ENCODE measurements at regions not wholly inside any gene's neighbourhood (a gene's known extent, or its start where the extent isn't known, plus 50 kb on each side); places are given as distances from the start of the nearest gene placed in this dataset.
"Not testable (repeated sequence)": the region's sequence is repeated elsewhere in the genome, so short reads cannot be mapped to it uniquely, and the experiment has no call there.

DNA sequence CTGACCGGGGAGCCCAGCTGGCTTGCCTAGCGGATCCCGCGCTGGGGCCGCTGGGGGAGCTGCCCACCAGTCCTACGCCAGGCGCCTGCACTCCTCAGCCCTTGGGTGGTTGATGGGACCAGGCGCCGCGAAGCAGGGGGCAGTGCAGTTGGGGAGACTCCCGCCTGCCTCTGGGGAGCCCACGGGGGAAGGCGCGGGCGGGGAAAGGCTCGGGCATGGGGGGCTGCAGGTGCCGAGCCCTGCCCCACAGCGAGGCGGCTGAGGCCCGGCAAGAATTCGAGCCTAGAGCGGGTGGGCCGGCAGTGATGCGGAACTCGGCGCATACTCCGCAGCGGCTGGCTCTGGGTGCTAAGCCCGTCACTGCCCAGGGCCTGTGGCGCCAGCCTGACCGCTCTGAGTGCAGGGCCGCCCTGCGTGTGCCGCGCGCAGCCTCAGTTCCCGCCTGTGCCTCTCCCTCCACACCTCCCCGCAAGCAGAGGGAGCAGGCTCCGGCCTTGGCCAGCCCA, 249.1 kb upstream of the TEKT4 start (continued):
- TF ChIP-seq, protein P1, sequence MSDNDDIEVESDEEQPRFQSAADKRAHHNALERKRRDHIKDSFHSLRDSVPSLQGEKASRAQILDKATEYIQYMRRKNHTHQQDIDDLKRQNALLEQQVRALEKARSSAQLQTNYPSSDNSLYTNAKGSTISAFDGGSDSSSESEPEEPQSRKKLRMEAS (IDR thresholded peaks at IDR 0.05; ENCODE audit: low read depth), result no peak

DNA sequence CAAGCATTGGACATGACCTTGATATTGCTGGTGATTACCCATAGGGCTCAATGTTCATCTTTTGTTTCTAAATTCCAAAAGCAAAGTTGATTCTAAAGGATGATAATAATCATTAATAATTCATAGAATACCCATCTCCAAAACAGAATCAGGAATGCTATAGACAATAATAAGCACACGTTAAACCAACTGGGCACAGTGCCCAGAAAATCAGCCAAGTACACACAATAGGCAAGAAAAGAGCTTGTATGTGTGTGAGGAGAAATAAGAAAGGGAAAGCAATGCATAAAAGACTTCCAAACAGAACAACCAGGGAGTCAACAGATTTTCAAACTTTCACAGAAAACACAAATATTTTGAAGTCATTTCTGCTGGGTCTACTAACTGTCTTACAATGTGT, 242.3 kb upstream of the TEKT4 start:
- H3K9ac ChIP-seq; POLR2A ChIA-PET; H4K20me1 ChIP-seq (ENCODE audit: insufficient read depth); H3K4me1 ChIP-seq (ENCODE audit: control insufficient read depth in 1 of 2, insufficient read depth in 2 of 2, low read depth in 1 of 2, low read length in 1 of 2); H3K27ac ChIP-seq (ENCODE audit: low read depth in 2 of 2, low read length in 1 of 2); H3K4me3 ChIP-seq (ENCODE audit: low read depth in 2 of 2, low read length in 1 of 2); H3K36me3 ChIP-seq (replicated peaks in 1 of 2; ENCODE audit: control insufficient read depth in 1 of 2, insufficient read depth in 2 of 2, low read length in 1 of 2); H3F3A ChIP-seq (replicated peaks; ENCODE audit: insufficient read depth); H3K79me2 ChIP-seq (ENCODE audit: insufficient read depth); H3K27me3 ChIP-seq (ENCODE audit: insufficient read depth); H3K9me2 ChIP-seq; H3K4me2 ChIP-seq; DNase-seq; H2AFZ ChIP-seq (ENCODE audit: low read depth); CTCF ChIA-PET; H3K9me3 ChIP-seq: not testable (repeated sequence)
- 3% methylated on average over 1 of the region's 1 CpG for WGBS (ENCODE audit: low lambda C conversion rate)

DNA sequence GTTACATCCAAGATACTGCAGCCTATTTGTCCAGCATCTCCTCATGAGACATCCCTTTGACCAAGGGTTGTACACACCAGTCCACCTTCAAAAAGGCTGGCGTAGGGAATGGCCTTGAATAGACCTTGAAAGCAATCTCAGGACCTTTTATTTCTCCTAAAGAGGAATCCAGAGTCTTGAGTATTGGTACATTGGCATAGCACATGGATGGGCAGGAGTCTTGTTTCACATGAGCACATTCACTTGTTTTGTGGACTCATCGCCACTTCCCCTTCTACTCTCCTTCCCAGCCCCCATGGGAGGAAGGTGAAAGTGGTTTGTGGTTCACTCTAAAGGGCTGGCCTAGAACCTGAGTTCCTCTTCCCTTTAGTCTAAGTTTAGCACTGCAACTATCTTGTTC, 229.8 kb upstream of the TEKT4 start:
- CTCF ChIA-PET; H3K36me3 ChIP-seq (replicated peaks in 1 of 2; ENCODE audit: control insufficient read depth in 1 of 2, insufficient read depth in 2 of 2, low read length in 1 of 2); H3K9me3 ChIP-seq; H3K4me3 ChIP-seq (ENCODE audit: low read depth in 2 of 2, low read length in 1 of 2); H3K4me2 ChIP-seq; H3K79me2 ChIP-seq (ENCODE audit: insufficient read depth); H3K9ac ChIP-seq; H3K27ac ChIP-seq (ENCODE audit: low read depth in 2 of 2, low read length in 1 of 2); DNase-seq; H3K4me1 ChIP-seq (ENCODE audit: control insufficient read depth in 1 of 2, insufficient read depth in 2 of 2, low read depth in 1 of 2, low read length in 1 of 2); H3F3A ChIP-seq (replicated peaks; ENCODE audit: insufficient read depth); H4K20me1 ChIP-seq (ENCODE audit: insufficient read depth); H3K9me2 ChIP-seq; H3K27me3 ChIP-seq (ENCODE audit: insufficient read depth); POLR2A ChIA-PET; H2AFZ ChIP-seq (ENCODE audit: low read depth): not testable (repeated sequence)
- 0% methylated on average over 2 of the region's 2 CpGs for WGBS (ENCODE audit: low lambda C conversion rate)

DNA sequence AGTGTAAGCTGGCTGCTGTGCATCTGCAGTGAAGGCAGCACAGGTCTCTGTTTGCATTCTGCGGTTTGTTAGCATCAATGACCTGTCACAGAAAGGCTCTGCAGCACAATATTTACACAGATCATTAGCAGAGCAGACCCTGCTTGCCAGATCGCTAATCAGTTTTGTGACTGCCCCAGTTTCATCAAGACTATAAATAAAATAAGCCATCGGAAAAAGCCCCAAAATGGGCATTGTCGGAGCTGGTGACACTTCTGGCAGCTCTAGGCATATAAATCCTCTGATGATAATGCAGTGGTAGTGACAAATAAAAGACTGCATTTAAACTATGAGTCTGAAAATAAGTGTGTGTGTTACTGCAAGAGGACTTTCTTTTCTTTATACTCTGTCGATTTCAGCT, 219.1 kb upstream of the TEKT4 start:
- H3K9me2 ChIP-seq, result not testable (repeated sequence)

DNA sequence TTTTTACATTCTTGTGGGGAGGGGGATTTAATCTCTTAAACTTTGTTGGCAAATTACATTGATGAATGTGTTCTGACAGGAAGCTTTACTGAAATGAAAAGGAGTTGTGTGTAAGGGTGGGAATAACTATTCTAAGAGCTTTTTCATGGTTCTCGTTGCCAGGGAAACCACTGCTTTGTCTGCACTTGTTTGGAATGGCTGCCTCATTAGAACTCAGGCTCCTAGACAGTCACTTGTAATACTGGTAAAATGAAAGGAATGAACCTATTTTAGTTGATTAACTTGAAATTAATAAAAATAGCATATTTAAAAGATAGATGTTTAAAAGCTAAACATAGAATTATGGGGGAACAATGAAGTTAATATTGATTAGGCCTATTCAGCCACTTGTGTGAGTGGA, 201.4 kb upstream of the TEKT4 start:
- H3K9ac ChIP-seq; H2AFZ ChIP-seq (ENCODE audit: low read depth); H3F3A ChIP-seq (replicated peaks; ENCODE audit: insufficient read depth); H3K4me2 ChIP-seq; H3K9me3 ChIP-seq; POLR2A ChIA-PET; CTCF ChIA-PET; H3K79me2 ChIP-seq (ENCODE audit: insufficient read depth); H3K4me1 ChIP-seq (ENCODE audit: control insufficient read depth in 1 of 2, insufficient read depth in 2 of 2, low read depth in 1 of 2, low read length in 1 of 2); DNase-seq; H3K9me2 ChIP-seq; H4K20me1 ChIP-seq (ENCODE audit: insufficient read depth); H3K4me3 ChIP-seq (ENCODE audit: low read depth in 2 of 2, low read length in 1 of 2); H3K36me3 ChIP-seq (replicated peaks in 1 of 2; ENCODE audit: control insufficient read depth in 1 of 2, insufficient read depth in 2 of 2, low read length in 1 of 2); H3K27ac ChIP-seq (ENCODE audit: low read depth in 2 of 2, low read length in 1 of 2); H3K27me3 ChIP-seq (ENCODE audit: insufficient read depth): not testable (repeated sequence)
- WGBS (ENCODE audit: low lambda C conversion rate), result 0% methylated on average over 1 of the region's 1 CpG

More for the DNA sequence above, 219.1 kb upstream of the TEKT4 start:
- H2AFZ ChIP-seq (ENCODE audit: low read depth); CTCF ChIA-PET; H4K20me1 ChIP-seq (ENCODE audit: insufficient read depth); H3K27me3 ChIP-seq (ENCODE audit: insufficient read depth); H3K4me1 ChIP-seq (ENCODE audit: control insufficient read depth in 1 of 2, insufficient read depth in 2 of 2, low read depth in 1 of 2, low read length in 1 of 2); DNase-seq; H3K27ac ChIP-seq (ENCODE audit: low read depth in 2 of 2, low read length in 1 of 2); H3K9ac ChIP-seq; POLR2A ChIA-PET; H3F3A ChIP-seq (replicated peaks; ENCODE audit: insufficient read depth); H3K4me2 ChIP-seq; H3K4me3 ChIP-seq (ENCODE audit: low read depth in 2 of 2, low read length in 1 of 2); H3K9me3 ChIP-seq; H3K79me2 ChIP-seq (ENCODE audit: insufficient read depth); H3K36me3 ChIP-seq (replicated peaks in 1 of 2; ENCODE audit: control insufficient read depth in 1 of 2, insufficient read depth in 2 of 2, low read length in 1 of 2): not testable (repeated sequence)
- WGBS (ENCODE audit: low lambda C conversion rate), result 14% methylated on average over 5 of the region's 5 CpGs

DNA sequence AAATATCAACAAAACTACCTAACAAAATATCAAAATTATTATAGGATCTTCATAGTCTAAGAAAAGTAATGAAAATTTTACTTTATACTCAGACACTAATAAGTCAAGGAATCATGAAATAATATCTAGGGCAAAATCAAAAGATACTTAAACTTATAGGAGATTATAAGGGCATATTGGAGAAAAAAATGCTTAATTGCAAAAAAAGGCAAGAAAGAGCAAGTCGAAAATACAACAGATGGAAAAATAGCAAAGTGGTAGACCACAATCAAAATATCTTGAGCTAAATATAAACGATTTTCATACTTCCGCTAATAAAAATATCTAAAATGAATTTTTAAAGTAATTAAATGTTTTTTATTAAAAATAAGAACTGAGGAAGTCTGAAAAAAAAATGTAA, 177.0 kb upstream of the TEKT4 start:
- POLR2A ChIA-PET; H4K20me1 ChIP-seq (ENCODE audit: insufficient read depth); H3K4me2 ChIP-seq; H3K79me2 ChIP-seq (ENCODE audit: insufficient read depth); H2AFZ ChIP-seq (ENCODE audit: low read depth); H3F3A ChIP-seq (replicated peaks; ENCODE audit: insufficient read depth); H3K9ac ChIP-seq; H3K4me3 ChIP-seq (ENCODE audit: low read depth in 2 of 2, low read length in 1 of 2); H3K9me3 ChIP-seq; H3K4me1 ChIP-seq (ENCODE audit: control insufficient read depth in 1 of 2, insufficient read depth in 2 of 2, low read depth in 1 of 2, low read length in 1 of 2); H3K27ac ChIP-seq (ENCODE audit: low read depth in 2 of 2, low read length in 1 of 2); H3K27me3 ChIP-seq (ENCODE audit: insufficient read depth); CTCF ChIA-PET; H3K36me3 ChIP-seq (replicated peaks in 1 of 2; ENCODE audit: control insufficient read depth in 1 of 2, insufficient read depth in 2 of 2, low read length in 1 of 2); H3K9me2 ChIP-seq; DNase-seq: not testable (repeated sequence)
- 31% methylated on average over 3 of the region's 3 CpGs for WGBS (ENCODE audit: low lambda C conversion rate)

DNA sequence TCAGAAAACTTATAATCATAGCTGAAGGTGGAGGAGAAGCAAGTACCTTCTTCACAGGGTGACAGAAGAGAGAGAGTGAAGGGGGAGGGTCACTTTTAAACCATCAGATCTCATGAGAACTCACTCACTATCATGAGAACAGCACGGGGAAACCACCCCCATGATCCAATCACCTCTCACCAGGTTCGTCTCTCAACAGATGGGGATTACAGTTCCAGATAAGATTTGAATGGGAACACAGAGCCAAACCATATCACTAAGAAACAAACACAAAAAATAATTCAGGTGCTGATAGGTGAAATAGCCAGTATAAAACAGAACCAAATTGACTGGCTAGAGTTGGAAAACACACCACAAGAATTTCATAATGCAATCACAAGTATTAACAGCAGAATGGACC, 162.2 kb upstream of the TEKT4 start:
- H3K79me2 ChIP-seq (ENCODE audit: insufficient read depth); H3K27me3 ChIP-seq (ENCODE audit: insufficient read depth); H3K27ac ChIP-seq (ENCODE audit: low read depth in 2 of 2, low read length in 1 of 2); H3K4me3 ChIP-seq (ENCODE audit: low read depth in 2 of 2, low read length in 1 of 2); H3K4me1 ChIP-seq (ENCODE audit: control insufficient read depth in 1 of 2, insufficient read depth in 2 of 2, low read depth in 1 of 2, low read length in 1 of 2); H2AFZ ChIP-seq (ENCODE audit: low read depth); H3F3A ChIP-seq (replicated peaks; ENCODE audit: insufficient read depth); H3K9ac ChIP-seq; H3K4me2 ChIP-seq; H4K20me1 ChIP-seq (ENCODE audit: insufficient read depth); H3K36me3 ChIP-seq (replicated peaks in 1 of 2; ENCODE audit: control insufficient read depth in 1 of 2, insufficient read depth in 2 of 2, low read length in 1 of 2); POLR2A ChIA-PET; H3K9me2 ChIP-seq; DNase-seq; H3K9me3 ChIP-seq; CTCF ChIA-PET: not testable (repeated sequence)
- 0% methylated on average over 2 of the region's 2 CpGs for WGBS (ENCODE audit: low lambda C conversion rate)

All from SK-N-SH (cell line).